SKM-1 (cell line): ENCODE measurements at regions not wholly inside any gene's neighbourhood (a gene's known extent, or its start where the extent isn't known, plus 50 kb on each side); places are given as distances from the start of the nearest gene placed in this dataset.

Source experiments
- DNase-seq: peaks from one replicate; lab custom pipeline; 2025; ENCODE audit not compliant: unreplicated experiment; lab: John Stamatoyannopoulos, UW

DNA sequence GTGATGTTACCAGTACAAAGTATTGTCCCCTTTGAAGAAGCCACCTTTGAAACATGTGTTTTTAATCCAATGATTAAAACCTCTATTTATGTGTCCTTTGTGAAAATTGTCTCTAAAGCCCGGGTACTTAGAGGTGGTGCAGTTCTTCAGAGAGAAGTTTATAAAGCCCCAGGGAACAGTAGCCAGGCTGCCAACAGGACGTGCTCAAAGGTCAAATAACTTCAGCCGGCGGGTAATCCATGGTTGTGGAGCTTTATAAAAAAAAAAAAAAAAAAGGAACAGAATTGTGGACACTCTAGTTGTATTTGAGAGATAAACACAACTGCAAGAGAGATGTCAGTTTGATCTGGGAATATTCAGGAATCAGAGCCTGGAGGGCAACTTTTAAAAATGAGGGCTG lies 57.9 kb upstream of the CTNND2 start:
- no peak for DNase-seq

DNA sequence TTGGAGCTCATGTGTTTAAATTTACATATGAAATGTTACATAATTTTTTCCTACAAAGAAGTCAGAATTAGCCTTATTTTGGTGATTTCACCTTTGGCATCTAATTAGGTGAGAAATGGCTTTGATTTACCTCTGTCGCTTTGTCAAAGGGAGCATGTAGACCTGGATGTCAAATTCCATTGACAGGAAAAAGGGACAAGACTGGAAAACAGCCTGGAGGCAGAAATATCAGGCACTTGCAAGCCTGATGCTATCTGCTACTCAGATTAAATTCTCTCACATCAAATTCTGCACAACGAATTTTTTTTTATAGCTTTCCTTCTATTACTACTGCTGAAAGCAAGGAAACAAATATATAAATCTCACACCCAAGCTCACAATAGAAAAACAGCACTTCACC lies 54.1 kb upstream of the CTNND2 start:
- DNase-seq, result no peak

DNA sequence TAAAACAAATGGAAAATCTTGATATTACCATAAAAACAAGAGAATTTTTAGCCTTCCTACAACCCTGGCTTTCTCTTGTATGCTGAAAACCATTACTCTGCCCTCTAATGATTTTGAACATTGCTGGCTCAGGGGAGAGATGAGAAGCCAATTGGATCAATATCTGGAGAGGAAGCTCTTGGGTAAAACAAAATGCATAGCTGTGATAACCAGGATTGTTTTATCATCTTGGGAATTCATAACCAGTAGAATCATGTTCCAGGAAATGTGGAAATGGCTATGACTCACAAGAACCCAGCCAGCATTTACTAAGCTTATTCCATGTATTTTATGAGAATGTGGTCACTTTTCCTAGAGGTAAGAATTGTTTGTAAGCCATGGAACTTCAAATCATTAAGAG lies 51.1 kb upstream of the CTNND2 start:
- DNase-seq, result no peak
